Glutamatergic neuron (in vitro differentiated cells): ENCODE measurements at regions not wholly inside any gene's neighbourhood (a gene's known extent, or its start where the extent isn't known, plus 50 kb on each side); places are given as distances from the start of the nearest gene placed in this dataset.

Experiments used
- DNase-seq: peaks from one replicate; pipeline ENCODE4 v3.0.0; 2022
- H3K27ac Mint-ChIP-seq: one replicate; pipeline ENCODE4 v1.8.0; 2020; ENCODE audit warnings: mild to moderate bottlenecking, mixed read lengths, inconsistent platforms; ENCODE audit not compliant: unreplicated experiment
- H3K27me3 Mint-ChIP-seq: one replicate; pipeline ENCODE4 v1.8.0; 2020; ENCODE audit warnings: mild to moderate bottlenecking, moderate library complexity, mixed read lengths, inconsistent platforms; ENCODE audit not compliant: unreplicated experiment
- H3K36me3 Mint-ChIP-seq: one replicate; pipeline ENCODE4 v1.8.0; 2020; ENCODE audit warnings: mild to moderate bottlenecking, mixed read lengths, inconsistent platforms; ENCODE audit not compliant: unreplicated experiment
- H3K4me1 Mint-ChIP-seq: one replicate; pipeline ENCODE4 v1.8.0; 2020; ENCODE audit warnings: mild to moderate bottlenecking, low read depth, mixed read lengths, inconsistent platforms; ENCODE audit not compliant: unreplicated experiment
- H3K4me3 Mint-ChIP-seq: one replicate; pipeline ENCODE4 v1.8.0; 2020; ENCODE audit warnings: mild to moderate bottlenecking, mixed read lengths, inconsistent platforms; ENCODE audit not compliant: unreplicated experiment
- H3K9me3 Mint-ChIP-seq: one replicate; pipeline ENCODE4 v1.8.0; 2020; ENCODE audit warnings: mild to moderate bottlenecking, moderate library complexity, mixed read lengths, inconsistent platforms; ENCODE audit not compliant: unreplicated experiment
- TF ChIP-seq, protein P1 (sequence below): fragments of 200-600 bp; sonication (generic); IDR thresholded peaks from one replicate; pipeline ENCODE4 v1.5.0; 2021; ENCODE audit not compliant: partially characterized antibody, unreplicated experiment

DNA sequence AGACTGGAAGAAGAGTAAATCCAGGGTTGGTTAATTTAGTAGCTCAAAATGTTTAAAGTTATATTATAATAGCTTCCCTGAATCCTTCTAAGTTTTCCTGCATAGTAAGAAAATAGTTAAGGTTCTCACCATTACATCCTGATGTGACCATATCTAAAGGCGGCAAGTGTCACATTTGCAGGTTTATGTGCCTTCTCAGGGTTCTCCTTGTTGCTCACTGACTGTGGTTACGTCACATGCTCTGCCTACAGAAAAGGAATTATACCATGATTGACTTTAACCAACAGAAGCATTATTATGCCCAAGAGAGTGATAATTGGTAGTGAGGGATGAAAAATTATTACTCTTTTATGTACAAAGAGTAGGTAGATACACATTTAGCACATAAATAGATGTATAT, 539.8 kb downstream of the PTPRC start:
- Mint-ChIP-seq H3K27ac (no peak overlapping the region), H3K9me3 (peaks cover 2% of the 10 kb centered on the region), H3K4me3 (no peak overlapping the region), H3K4me1 (peaks cover 11% of the 10 kb centered on the region), H3K36me3 (no peaks in the 10 kb centered on the region), H3K27me3 (no peaks in the 10 kb centered on the region)
- no peak for DNase-seq
- TF ChIP-seq, protein P1, sequence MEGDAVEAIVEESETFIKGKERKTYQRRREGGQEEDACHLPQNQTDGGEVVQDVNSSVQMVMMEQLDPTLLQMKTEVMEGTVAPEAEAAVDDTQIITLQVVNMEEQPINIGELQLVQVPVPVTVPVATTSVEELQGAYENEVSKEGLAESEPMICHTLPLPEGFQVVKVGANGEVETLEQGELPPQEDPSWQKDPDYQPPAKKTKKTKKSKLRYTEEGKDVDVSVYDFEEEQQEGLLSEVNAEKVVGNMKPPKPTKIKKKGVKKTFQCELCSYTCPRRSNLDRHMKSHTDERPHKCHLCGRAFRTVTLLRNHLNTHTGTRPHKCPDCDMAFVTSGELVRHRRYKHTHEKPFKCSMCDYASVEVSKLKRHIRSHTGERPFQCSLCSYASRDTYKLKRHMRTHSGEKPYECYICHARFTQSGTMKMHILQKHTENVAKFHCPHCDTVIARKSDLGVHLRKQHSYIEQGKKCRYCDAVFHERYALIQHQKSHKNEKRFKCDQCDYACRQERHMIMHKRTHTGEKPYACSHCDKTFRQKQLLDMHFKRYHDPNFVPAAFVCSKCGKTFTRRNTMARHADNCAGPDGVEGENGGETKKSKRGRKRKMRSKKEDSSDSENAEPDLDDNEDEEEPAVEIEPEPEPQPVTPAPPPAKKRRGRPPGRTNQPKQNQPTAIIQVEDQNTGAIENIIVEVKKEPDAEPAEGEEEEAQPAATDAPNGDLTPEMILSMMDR = no peak

DNA sequence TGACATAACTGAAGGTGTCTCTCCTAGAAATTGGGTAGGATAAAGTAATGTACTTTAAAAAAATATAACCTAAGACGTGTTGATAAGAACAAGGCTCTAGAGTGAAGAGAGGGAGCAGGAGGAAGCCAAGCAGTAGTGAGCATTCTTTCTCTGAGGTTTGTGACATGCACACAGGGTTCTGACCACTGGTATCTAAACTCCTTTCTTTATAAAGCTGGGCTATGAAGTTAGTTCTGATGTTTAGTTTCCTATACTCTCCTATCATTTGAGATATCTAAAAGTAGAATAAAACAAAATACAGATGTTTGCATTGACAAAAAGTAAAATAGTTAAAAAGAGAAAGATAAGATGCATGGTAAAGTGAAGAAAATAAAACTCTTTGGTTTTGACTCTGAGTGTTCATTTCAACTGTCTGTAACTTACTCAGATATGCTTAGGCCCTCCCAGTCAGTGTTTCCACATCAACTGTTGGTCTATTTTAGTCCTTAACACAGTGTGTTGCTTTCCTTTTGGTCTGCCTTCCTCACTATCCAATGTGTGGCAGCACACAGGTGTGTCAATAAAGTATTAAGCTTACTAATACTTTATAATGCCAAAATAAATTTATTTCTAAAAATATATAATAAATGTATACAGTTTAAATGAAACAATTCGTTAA, 543.5 kb downstream of the PTPRC start:
- TF ChIP-seq, protein P1 = no peak
- Mint-ChIP-seq H3K36me3 (no peaks in the 10 kb centered on the region), H3K4me3 (no peak overlapping the region), H3K27ac (no peak overlapping the region), H3K27me3 (no peaks in the 10 kb centered on the region), H3K4me1 (no peaks in the 10 kb centered on the region), H3K9me3 (peaks cover 2% of the 10 kb centered on the region)
- no peak for DNase-seq

GRCh38 chr1:199184180-199184579, 545.3 kb downstream of the PTPRC start:
- H3K4me3 Mint-ChIP-seq = no peak overlapping the region
- H3K27me3 Mint-ChIP-seq = no peaks in the 10 kb centered on the region
- H3K9me3 Mint-ChIP-seq = peaks cover 2% of the 10 kb centered on the region
- no peak overlapping the region for H3K27ac Mint-ChIP-seq
- DNase-seq = no peak
- H3K36me3 Mint-ChIP-seq = no peaks in the 10 kb centered on the region
- H3K4me1 Mint-ChIP-seq = no peaks in the 10 kb centered on the region
- TF ChIP-seq, protein P1 = no peak

DNA sequence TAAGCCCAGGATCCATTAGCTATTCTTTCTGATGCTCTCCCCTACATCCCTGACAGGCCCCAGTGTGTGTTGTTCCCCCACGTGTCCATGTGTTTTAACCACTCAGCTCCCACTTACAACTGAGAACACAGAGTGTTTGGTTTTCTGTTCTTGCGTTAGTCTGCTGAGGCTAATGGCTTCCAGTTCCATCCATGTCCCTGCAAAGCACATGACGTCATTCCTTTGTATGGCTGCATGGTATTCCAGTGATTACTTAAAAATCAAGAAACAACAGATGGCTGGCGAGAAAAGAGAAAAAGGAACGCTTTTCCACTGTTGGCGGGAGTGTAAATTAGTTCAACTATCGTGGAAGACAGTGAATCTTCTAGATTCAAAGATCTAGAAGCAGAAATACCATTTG, 556.0 kb downstream of the PTPRC start:
- Mint-ChIP-seq H3K9me3 (no peaks in the 10 kb centered on the region), H3K27me3 (no peaks in the 10 kb centered on the region), H3K27ac (peak overlapping the region; percentile 10), H3K4me1 (no peaks in the 10 kb centered on the region), H3K36me3 (no peaks in the 10 kb centered on the region), H3K4me3 (no peak overlapping the region)
- TF ChIP-seq, protein P1 = no peak
- no peak for DNase-seq

DNA sequence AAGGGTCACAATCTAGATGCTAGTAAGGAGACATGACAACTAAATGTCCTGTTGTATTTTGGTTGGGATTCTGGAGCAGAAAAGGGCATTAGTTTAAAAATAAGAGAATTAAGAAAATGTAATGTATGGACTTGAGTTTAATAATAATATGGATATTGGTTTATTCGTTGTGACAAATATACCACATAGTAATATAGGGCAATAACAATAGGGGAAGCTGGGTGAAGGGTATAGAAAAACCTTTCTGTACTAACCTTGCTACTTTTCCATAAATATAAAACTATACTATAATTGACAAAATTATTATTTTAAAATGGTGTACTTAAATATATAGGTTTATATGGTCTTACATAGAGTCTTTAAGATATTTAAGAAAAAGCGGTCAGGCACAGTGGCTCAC, 558.9 kb downstream of the PTPRC start:
- Mint-ChIP-seq H3K9me3 (no peaks in the 10 kb centered on the region), H3K27ac (no peak overlapping the region), H3K27me3 (no peaks in the 10 kb centered on the region)

More for the DNA sequence above, 558.9 kb downstream of the PTPRC start:
- Mint-ChIP-seq H3K4me3 (no peak overlapping the region), H3K4me1 (no peaks in the 10 kb centered on the region), H3K36me3 (no peaks in the 10 kb centered on the region)
- DNase-seq = no peak
- TF ChIP-seq, protein P1 = no peak
